HEK293 (cell line): ENCODE measurements at regions not wholly inside any gene's neighbourhood (a gene's known extent, or its start where the extent isn't known, plus 50 kb on each side); places are given as distances from the start of the nearest gene placed in this dataset.

ENCODE experiments used
- CTCF ChIA-PET: fragments of 350-600 bp; formaldehyde crosslinking; extraction: SDS; loops from one replicate; lab custom pipeline; 2021; ENCODE audit warnings: antibody characterized with exemption; lab: Yijun Ruan, JAX
- POLR2A ChIA-PET: fragments of 300-600 bp; formaldehyde crosslinking; extraction: SDS; loops from one replicate; lab custom pipeline; 2020; ENCODE audit warnings: antibody characterized with exemption, inconsistent platforms; lab: Yijun Ruan, JAX
- H3K27ac ChIP-seq: fragments of 200-500 bp; sonication (Bioruptor generic); 2 replicates; pipeline ENCODE4 v1.5.1; 2014; ENCODE audit warnings: low read depth, low read length, control low read depth, inconsistent platforms; ENCODE audit errors: extremely low read depth
- H3K36me3 ChIP-seq, 2 experiments: fragments of 200-500 bp in 1 of 2; sonication (Bioruptor generic) in 1 of 2; 1 replicate in 1 of 2; 2 replicates in 1 of 2; pipeline ENCODE4 v1.5.1; 2014 to 2017; ENCODE audit warnings: inconsistent platforms in 2 of 2, low read length in 2 of 2; ENCODE audit not compliant: control insufficient read depth in 2 of 2, insufficient read depth in 1 of 2
- H3K4me1 ChIP-seq: fragments of 200-500 bp; sonication (Bioruptor generic); 2 replicates; pipeline ENCODE4 v1.5.1; 2014; ENCODE audit warnings: mild to moderate bottlenecking, low read length, inconsistent platforms; ENCODE audit not compliant: control insufficient read depth, insufficient read depth
- H3K4me3 ChIP-seq: 2 replicates; pipeline ENCODE4 v1.5.1; 2011; ENCODE audit warnings: low read depth, mild to moderate bottlenecking, control low read depth, low read length, moderate library complexity
- H3K9me3 ChIP-seq: fragments of 200-500 bp; sonication (Bioruptor generic); 2 replicates; pipeline ENCODE4 v1.5.1; 2014; ENCODE audit warnings: low read depth, low read length, inconsistent platforms; ENCODE audit not compliant: control insufficient read depth, insufficient read depth
- EGR2 ChIP-seq: fragments of 450-650 bp; formaldehyde crosslinking; IDR thresholded peaks from 2 replicates; pipeline ENCODE4 v1.5.1; 2016; ENCODE audit warnings: low read depth, missing biosample characterization, missing genetic modification characterization
- KLF9 ChIP-seq: fragments of 450-650 bp; formaldehyde crosslinking; IDR thresholded peaks from 2 replicates; pipeline ENCODE4 v1.5.1; 2016; ENCODE audit warnings: missing biosample characterization, missing genetic modification characterization, low read depth
- SP7 ChIP-seq: fragments of 450-650 bp; formaldehyde crosslinking; IDR thresholded peaks from 2 replicates; pipeline ENCODE4 v1.5.1; 2016; ENCODE audit warnings: missing biosample characterization, missing genetic modification characterization
- WT1 ChIP-seq: fragments of 450-650 bp; formaldehyde crosslinking; IDR thresholded peaks from 2 replicates; pipeline ENCODE4 v1.5.1; 2016; ENCODE audit warnings: missing biosample characterization, missing genetic modification characterization
- ZBTB21 ChIP-seq: fragments of 450-650 bp; formaldehyde crosslinking; IDR thresholded peaks from 2 replicates; pipeline ENCODE4 v1.5.1; 2017; ENCODE audit warnings: missing biosample characterization, missing genetic modification characterization
- ZNF2 ChIP-seq: fragments of 450-650 bp; formaldehyde crosslinking; IDR thresholded peaks from 2 replicates; pipeline ENCODE4 v1.5.1; 2016; ENCODE audit warnings: missing biosample characterization, missing genetic modification characterization
- ZNF548 ChIP-seq: fragments of 450-650 bp; formaldehyde crosslinking; IDR thresholded peaks from 2 replicates; pipeline ENCODE4 v1.5.1; 2016; ENCODE audit warnings: missing biosample characterization, missing genetic modification characterization
- ZNF561 ChIP-seq: fragments of 450-650 bp; IDR thresholded peaks from 2 replicates; pipeline ENCODE4 v1.5.1; 2018; ENCODE audit warnings: missing biosample characterization, missing genetic modification characterization, borderline replicate concordance
- ZNF571 ChIP-seq: fragments of 450-650 bp; formaldehyde crosslinking; IDR thresholded peaks from 2 replicates; pipeline ENCODE4 v1.5.0; 2017; ENCODE audit warnings: missing biosample characterization, missing genetic modification characterization
- ZNF600 ChIP-seq: fragments of 450-650 bp; formaldehyde crosslinking; IDR thresholded peaks from 2 replicates; pipeline ENCODE4 v1.5.1; 2016; ENCODE audit warnings: missing biosample characterization, missing genetic modification characterization
- ZNF777 ChIP-seq: fragments of 450-650 bp; formaldehyde crosslinking; IDR thresholded peaks from 2 replicates; pipeline ENCODE4 v1.5.1; 2017; ENCODE audit warnings: missing biosample characterization, missing genetic modification characterization, borderline replicate concordance
- ZNF792 ChIP-seq: fragments of 450-650 bp; formaldehyde crosslinking; IDR thresholded peaks from 2 replicates; pipeline ENCODE4 v1.5.1; 2016; ENCODE audit warnings: missing biosample characterization, missing genetic modification characterization
- TF ChIP-seq, protein P1 (sequence below): fragments of 450-650 bp; formaldehyde crosslinking; IDR thresholded peaks from 2 replicates; pipeline ENCODE4 v1.5.1; 2016; ENCODE audit warnings: missing biosample characterization, missing genetic modification characterization, borderline replicate concordance

DNA sequence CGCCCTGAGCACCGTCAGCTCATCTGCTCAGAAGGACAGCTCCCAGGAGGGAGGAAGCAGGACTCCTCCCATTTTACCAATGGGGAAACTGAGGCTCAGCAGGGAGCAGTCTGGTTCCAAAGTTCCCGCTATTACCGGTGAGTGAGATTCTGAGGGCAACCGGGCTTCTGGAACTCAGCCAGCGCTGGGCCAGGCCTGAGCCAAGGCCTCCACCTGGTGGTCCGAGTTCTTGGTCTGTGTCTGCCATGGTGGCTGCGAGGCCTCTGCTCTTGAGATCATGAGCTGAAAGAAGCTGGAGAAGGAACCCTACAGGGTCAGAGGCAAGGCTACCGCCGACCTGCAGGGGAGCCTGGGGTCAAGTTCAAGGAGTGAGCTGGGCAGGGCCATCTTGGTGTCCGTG, 110.8 kb upstream of the GSE1 start:
- ChIA-PET POLR2A (no interaction called here), CTCF (interaction anchor here (0.6 kb wide), 1 partner anchor 27 kb away, joined by 4 read pairs; no protein-coding TSS in a partner anchor)
- no peaks in the 10 kb centered on the region for H3K9me3 ChIP-seq
- H3K4me1 ChIP-seq, result no peaks in the 10 kb centered on the region
- TF ChIP-seq ZBTB21 (tag by site-specific recombination) (no peak), ZNF548 (tag by site-specific recombination) (no peak), ZNF777 (no peak), ZNF792 (tag by site-specific recombination) (no peak), WT1 (no peak), ZNF2 (tag by site-specific recombination) (no peak), ZNF561 (tag by site-specific recombination) (no peak)
- TF ChIP-seq, protein P1, sequence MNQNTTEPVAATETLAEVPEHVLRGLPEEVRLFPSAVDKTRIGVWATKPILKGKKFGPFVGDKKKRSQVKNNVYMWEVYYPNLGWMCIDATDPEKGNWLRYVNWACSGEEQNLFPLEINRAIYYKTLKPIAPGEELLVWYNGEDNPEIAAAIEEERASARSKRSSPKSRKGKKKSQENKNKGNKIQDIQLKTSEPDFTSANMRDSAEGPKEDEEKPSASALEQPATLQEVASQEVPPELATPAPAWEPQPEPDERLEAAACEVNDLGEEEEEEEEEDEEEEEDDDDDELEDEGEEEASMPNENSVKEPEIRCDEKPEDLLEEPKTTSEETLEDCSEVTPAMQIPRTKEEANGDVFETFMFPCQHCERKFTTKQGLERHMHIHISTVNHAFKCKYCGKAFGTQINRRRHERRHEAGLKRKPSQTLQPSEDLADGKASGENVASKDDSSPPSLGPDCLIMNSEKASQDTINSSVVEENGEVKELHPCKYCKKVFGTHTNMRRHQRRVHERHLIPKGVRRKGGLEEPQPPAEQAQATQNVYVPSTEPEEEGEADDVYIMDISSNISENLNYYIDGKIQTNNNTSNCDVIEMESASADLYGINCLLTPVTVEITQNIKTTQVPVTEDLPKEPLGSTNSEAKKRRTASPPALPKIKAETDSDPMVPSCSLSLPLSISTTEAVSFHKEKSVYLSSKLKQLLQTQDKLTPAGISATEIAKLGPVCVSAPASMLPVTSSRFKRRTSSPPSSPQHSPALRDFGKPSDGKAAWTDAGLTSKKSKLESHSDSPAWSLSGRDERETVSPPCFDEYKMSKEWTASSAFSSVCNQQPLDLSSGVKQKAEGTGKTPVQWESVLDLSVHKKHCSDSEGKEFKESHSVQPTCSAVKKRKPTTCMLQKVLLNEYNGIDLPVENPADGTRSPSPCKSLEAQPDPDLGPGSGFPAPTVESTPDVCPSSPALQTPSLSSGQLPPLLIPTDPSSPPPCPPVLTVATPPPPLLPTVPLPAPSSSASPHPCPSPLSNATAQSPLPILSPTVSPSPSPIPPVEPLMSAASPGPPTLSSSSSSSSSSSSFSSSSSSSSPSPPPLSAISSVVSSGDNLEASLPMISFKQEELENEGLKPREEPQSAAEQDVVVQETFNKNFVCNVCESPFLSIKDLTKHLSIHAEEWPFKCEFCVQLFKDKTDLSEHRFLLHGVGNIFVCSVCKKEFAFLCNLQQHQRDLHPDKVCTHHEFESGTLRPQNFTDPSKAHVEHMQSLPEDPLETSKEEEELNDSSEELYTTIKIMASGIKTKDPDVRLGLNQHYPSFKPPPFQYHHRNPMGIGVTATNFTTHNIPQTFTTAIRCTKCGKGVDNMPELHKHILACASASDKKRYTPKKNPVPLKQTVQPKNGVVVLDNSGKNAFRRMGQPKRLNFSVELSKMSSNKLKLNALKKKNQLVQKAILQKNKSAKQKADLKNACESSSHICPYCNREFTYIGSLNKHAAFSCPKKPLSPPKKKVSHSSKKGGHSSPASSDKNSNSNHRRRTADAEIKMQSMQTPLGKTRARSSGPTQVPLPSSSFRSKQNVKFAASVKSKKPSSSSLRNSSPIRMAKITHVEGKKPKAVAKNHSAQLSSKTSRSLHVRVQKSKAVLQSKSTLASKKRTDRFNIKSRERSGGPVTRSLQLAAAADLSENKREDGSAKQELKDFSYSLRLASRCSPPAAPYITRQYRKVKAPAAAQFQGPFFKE (tag by site-specific recombination), result no peak
- no peak overlapping the region for H3K4me3 ChIP-seq
- H3K27ac ChIP-seq, result no peak overlapping the region
- H3K36me3 ChIP-seq, result no peaks in the 10 kb centered on the region

DNA sequence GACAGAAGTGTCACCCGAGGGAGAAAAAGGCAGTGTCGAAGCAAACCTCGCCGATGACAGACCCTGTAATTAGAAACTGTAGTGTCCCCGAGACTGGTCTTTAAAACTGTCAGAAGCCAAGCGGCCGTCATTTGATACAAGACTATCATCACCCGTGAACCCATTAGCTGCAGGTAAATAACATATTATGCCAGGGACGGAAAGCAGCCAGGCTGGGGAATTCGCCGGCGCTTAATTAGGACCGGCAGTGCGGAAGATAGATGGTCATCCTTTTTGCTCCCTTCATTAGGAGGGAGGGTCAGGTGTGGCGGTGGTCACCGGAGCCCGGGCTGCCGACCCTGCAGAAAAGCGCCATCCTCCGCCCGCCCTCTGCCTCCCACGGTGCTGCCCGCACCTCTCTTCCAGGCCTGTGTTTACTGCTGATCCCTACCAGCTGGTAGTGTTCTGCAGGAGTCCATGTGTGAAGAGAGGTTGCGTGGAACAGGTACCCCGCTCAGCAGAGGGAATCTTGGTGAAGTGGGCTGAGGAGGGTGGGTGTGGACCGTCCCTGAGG, 109.4 kb upstream of the GSE1 start:
- H3K36me3 ChIP-seq, result no peaks in the 10 kb centered on the region
- H3K27ac ChIP-seq, result no peak overlapping the region
- no peak overlapping the region for H3K4me3 ChIP-seq
- CTCF ChIA-PET, result interaction anchor here (0.7 kb wide), 1 partner anchor 13 kb away, joined by 3 read pairs; no protein-coding TSS in a partner anchor
- H3K9me3 ChIP-seq, result no peaks in the 10 kb centered on the region
- POLR2A ChIA-PET, result no interaction called here
- TF ChIP-seq SP7 (tag by site-specific recombination), result 0 out of 2 replicates have a peak, but pooled peaks have one; percentile 15
- no peak for TF ChIP-seq ZNF571
- TF ChIP-seq EGR2 (tag by site-specific recombination), result peak; percentile 31
- TF ChIP-seq ZNF600 (tag by site-specific recombination), result peak; percentile 45; the same call in 1 of the 2 replicates
- no peaks in the 10 kb centered on the region for H3K4me1 ChIP-seq

DNA sequence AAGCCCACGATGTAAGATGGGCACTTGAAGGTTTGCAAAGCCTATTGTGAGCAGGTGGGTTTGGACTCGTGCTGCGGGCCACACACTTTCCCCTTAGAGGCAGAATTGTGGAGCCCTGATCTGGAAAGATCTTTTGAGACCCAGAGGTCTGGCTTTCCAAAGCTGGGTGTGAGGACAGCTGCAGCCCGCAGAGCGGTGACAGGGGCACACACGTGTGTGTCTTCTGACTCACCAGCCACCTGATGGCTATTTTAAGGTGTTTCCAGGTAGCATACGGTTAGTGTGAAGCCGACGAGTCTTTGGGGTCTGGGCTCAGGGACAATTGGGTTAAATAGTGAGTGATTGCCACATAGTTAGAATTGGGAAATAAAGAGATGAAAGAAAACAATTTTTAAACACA, 108.9 kb upstream of the GSE1 start:
- no peaks in the 10 kb centered on the region for H3K36me3 ChIP-seq
- POLR2A ChIA-PET, result no interaction called here
- no peaks in the 10 kb centered on the region for H3K4me1 ChIP-seq

More for the DNA sequence above, 108.9 kb upstream of the GSE1 start:
- CTCF ChIA-PET, result interaction anchor here (0.7 kb wide), 1 partner anchor 13 kb away, joined by 3 read pairs; no protein-coding TSS in a partner anchor
- no peak overlapping the region for H3K27ac ChIP-seq
- H3K9me3 ChIP-seq, result no peaks in the 10 kb centered on the region
- no peak overlapping the region for H3K4me3 ChIP-seq
- TF ChIP-seq KLF9 (no peak), EGR2 (tag by site-specific recombination) (0 out of 2 replicates have a peak, but pooled peaks have one; percentile 1)
